ENCODE measurements at regions not wholly inside any gene's neighbourhood (a gene's known extent, or its start where the extent isn't known, plus 50 kb on each side); places are given as distances from the start of the nearest gene placed in this dataset.

- TF ChIP-seq POLR2AphosphoS5 (IDR thresholded peaks at IDR 0.05; ENCODE audit: low read depth) (no peak), REST (IDR thresholded peaks at IDR 0.05; ENCODE audit: insufficient replicate concordance, low read depth) (no peak)
Measured at GRCh38 chr6:80742481-80742880, 636.0 kb downstream of the BCKDHB start.

All from HL-60 (cell line).